Body of pancreas (tissue), 4 donors: ENCODE measurements at regions not wholly inside any gene's neighbourhood (a gene's known extent, or its start where the extent isn't known, plus 50 kb on each side); places are given as distances from the start of the nearest gene placed in this dataset.

Source experiments
- ATAC-seq: fragments of 150-250 bp; one replicate; pipeline ENCODE4 v1.9.1; 2016
- DNase-seq, 4 donors: peaks; one replicate each; pipeline ENCODE4 v3.0.0-alpha.2; 2019
- H3K27ac ChIP-seq, 4 donors: fragments of 200-600 bp; sonication (generic); 1 replicate in 3 of 4; 2 replicates in 1 of 4; pipeline versions ENCODE4 v1.5.1 to v1.6.1; 2016 to 2019; ENCODE audit warnings: mild to moderate bottlenecking in 1 of 4, mixed read lengths in 1 of 4, moderate library complexity in 1 of 4
- H3K27me3 ChIP-seq, 2 donors: fragments of 200-600 bp; sonication (generic); one replicate each; pipeline ENCODE4 v1.6.0; 2016; ENCODE audit warnings: mild to moderate bottlenecking in 1 of 2
- H3K36me3 ChIP-seq, 2 donors: fragments of 200-600 bp; sonication (generic); replicated peaks in 1 of 2; 2 replicates each; pipeline ENCODE4 v1.5.1; 2016; ENCODE audit warnings: low read depth in 2 of 2; ENCODE audit not compliant: insufficient read depth in 1 of 2
- H3K4me1 ChIP-seq: fragments of 200-600 bp; sonication (generic); one replicate; pipeline ENCODE4 v1.6.0; 2016
- H3K4me3 ChIP-seq, 2 donors: fragments of 200-600 bp; sonication (generic); 1 replicate in 1 of 2; 2 replicates in 1 of 2; pipeline ENCODE4 v1.5.1; 2016 to 2019
- H3K9me3 ChIP-seq, 3 donors: fragments of 200-600 bp; sonication (generic); 1 replicate in 2 of 3; 2 replicates in 1 of 3; pipeline ENCODE4 v1.5.1; 2016
- CTCF ChIP-seq, 7 experiments: fragments of 450-650 bp in 4 of 7; fragments of 200-600 bp in 3 of 7; sonication (generic) in 3 of 7; IDR thresholded peaks; one replicate each; pipeline ENCODE4 v1.5.1; 2016 to 2019; ENCODE audit warnings: antibody characterized with exemption in 7 of 7
- POLR2A ChIP-seq, 3 donors: fragments of 450-650 bp; IDR thresholded peaks; one replicate each; pipeline ENCODE4 v1.6.1; 2016; ENCODE audit warnings: antibody characterized with exemption in 3 of 3, mild to moderate bottlenecking in 2 of 3
- WGBS, 2 donors: methylation state at CpG; one replicate each; pipeline ENCODE4 v1.1.5; 2017; 5-methylcytosine and 5-hydroxymethylcytosine counted together
- intact Hi-C: fragments of 100-400 bp; cut with DNase I; formaldehyde crosslinking; loops from one replicate; pipeline ENCODE4 v1.15.1; 2023

- Histone ChIP-seq H3K27ac (no peak overlapping the region), H3K36me3 (no peaks in the 10 kb centered on the region), H3K9me3 (no peaks in the 10 kb centered on the region), H3K4me1 (no peaks in the 10 kb centered on the region), H3K27me3 (no peaks in the 10 kb centered on the region), H3K4me3 (no peak overlapping the region)
- intact Hi-C loops, result no loop called here
- WGBS, 2 donors, result 76 to 79% methylated on average over 6 of the region's 6 CpGs
- ATAC-seq (no peak), DNase-seq (no peak)
- TF ChIP-seq POLR2A (IDR thresholded peaks at IDR 0.05), result no peak
- TF ChIP-seq CTCF (IDR thresholded peaks at IDR 0.05), result no peak
These were observed 1938.0 kb upstream of the PIK3C3 start for GRCh38 chr18:40017021-40017420.

- WGBS, 2 donors, result 37 to 42% methylated on average over 1 of the region's 1 CpG
- intact Hi-C loops, result no loop called here
These were observed 1938.6 kb upstream of the PIK3C3 start for GRCh38 chr18:40016405-40016804.

GRCh38 chr18:40013001-40013609 is 1941.9 kb upstream of the PIK3C3 start:
- DNase-seq (no peak), ATAC-seq (no peak)
- Histone ChIP-seq H3K9me3 (no peaks in the 10 kb centered on the region), H3K4me1 (no peaks in the 10 kb centered on the region), H3K27ac (no peak overlapping the region), H3K4me3 (no peak overlapping the region), H3K36me3 (no peaks in the 10 kb centered on the region), H3K27me3 (no peaks in the 10 kb centered on the region)
- no peak for TF ChIP-seq CTCF (IDR thresholded peaks at IDR 0.05)
- TF ChIP-seq POLR2A (IDR thresholded peaks at IDR 0.05), result no peak
- intact Hi-C loops, result no loop called here

More at GRCh38 chr18:40016405-40016804, 1938.6 kb upstream of the PIK3C3 start:
- Histone ChIP-seq H3K4me1 (no peaks in the 10 kb centered on the region), H3K27me3 (no peaks in the 10 kb centered on the region), H3K36me3 (no peaks in the 10 kb centered on the region), H3K27ac (no peak overlapping the region), H3K9me3 (no peaks in the 10 kb centered on the region), H3K4me3 (no peak overlapping the region)
- TF ChIP-seq CTCF (IDR thresholded peaks at IDR 0.05) (no peak), POLR2A (IDR thresholded peaks at IDR 0.05) (no peak)
- ATAC-seq (no peak), DNase-seq (no peak)

GRCh38 chr18:40011201-40011600 is 1943.8 kb upstream of the PIK3C3 start:
- H3K27ac ChIP-seq, result no peak overlapping the region
- TF ChIP-seq CTCF (IDR thresholded peaks at IDR 0.05) (no peak), POLR2A (IDR thresholded peaks at IDR 0.05) (no peak)
- WGBS, 2 donors, result 76 to 77% methylated on average over 1 of the region's 1 CpG
- DNase-seq (no peak), ATAC-seq (no peak)
- H3K4me3 ChIP-seq, result no peak overlapping the region
- H3K4me1 ChIP-seq, result no peaks in the 10 kb centered on the region
- H3K9me3 ChIP-seq, result no peaks in the 10 kb centered on the region
- no peaks in the 10 kb centered on the region for H3K36me3 ChIP-seq
- intact Hi-C loops, result no loop called here
- H3K27me3 ChIP-seq, result no peaks in the 10 kb centered on the region

GRCh38 chr18:40006634-40007033 is 1948.4 kb upstream of the PIK3C3 start:
- no peak for ATAC-seq
- 51 to 67% methylated on average over 4 of the region's 4 CpGs for WGBS, 2 donors

More at GRCh38 chr18:40006634-40007033, 1948.4 kb upstream of the PIK3C3 start:
- TF ChIP-seq CTCF (IDR thresholded peaks at IDR 0.05) (no peak), POLR2A (IDR thresholded peaks at IDR 0.05) (no peak)
- Histone ChIP-seq H3K4me1 (no peaks in the 10 kb centered on the region), H3K9me3 (no peaks in the 10 kb centered on the region), H3K36me3 (no peaks in the 10 kb centered on the region), H3K27me3 (no peaks in the 10 kb centered on the region), H3K27ac (no peak overlapping the region), H3K4me3 (no peak overlapping the region)
- intact Hi-C loops, result no loop called here
- DNase-seq, result no peak
